Fibroblast of the aortic adventitia (primary cell): ENCODE measurements at regions not wholly inside any gene's neighbourhood (a gene's known extent, or its start where the extent isn't known, plus 50 kb on each side); places are given as distances from the start of the nearest gene placed in this dataset.

Experiments used
- DNase-seq: peaks from one replicate; pipeline ENCODE4 v3.0.0-alpha.2; 2010; ENCODE audit warnings: low read depth
- H3K4me3 ChIP-seq: 2 replicates; pipeline ENCODE4 v1.5.1; 2011; ENCODE audit warnings: low read depth, mild to moderate bottlenecking, control low read depth, low read length, moderate library complexity
- CTCF ChIP-seq: IDR thresholded peaks from 2 replicates; pipeline ENCODE4 v1.5.1; 2011; ENCODE audit warnings: mild to moderate bottlenecking, low read length, control low read depth, inconsistent platforms; ENCODE audit not compliant: insufficient read depth

GRCh38 chr6:138036111-138036510 is 71.1 kb downstream of the PERP start:
- DNase-seq: no peak
- TF ChIP-seq CTCF: no peak
- H3K4me3 ChIP-seq: no peak overlapping the region

- no peak for DNase-seq
- no peak overlapping the region for H3K4me3 ChIP-seq
- TF ChIP-seq CTCF: no peak
These were observed 70.2 kb downstream of the PERP start for GRCh38 chr6:138037009-138037504.

- no peak for TF ChIP-seq CTCF
- H3K4me3 ChIP-seq: no peak overlapping the region
- DNase-seq: no peak
These were observed 68.9 kb downstream of the PERP start for GRCh38 chr6:138038142-138038870.
